Activated naive CD8-positive, alpha-beta T cell treated with anti-CD3 and anti-CD28 coated beads, Interleukin-2, amount 10 ng/mL, durations not matched to agents 7 days and 5 days (primary cell): ENCODE measurements at regions not wholly inside any gene's neighbourhood (a gene's known extent, or its start where the extent isn't known, plus 50 kb on each side); places are given as distances from the start of the nearest gene placed in this dataset.

ENCODE experiments used
- ATAC-seq: fragments of 150-1000 bp; cut with Tn5 transposase; one replicate; pipeline ENCODE4 v1.10.0; 2021; ENCODE audit warnings: low read depth, moderate library complexity
- POLR2A ChIA-PET: fragments of 350-600 bp; sonication (Branson Sonifier 250); formaldehyde crosslinking; loops from one replicate; lab custom pipeline; 2021; ENCODE audit warnings: antibody characterized with exemption; lab: Charles Lee
- DNase-seq: peaks from one replicate; pipeline ENCODE4 v3.0.0; 2021
- H3K27ac Mint-ChIP-seq: one replicate; pipeline ENCODE4 v1.8.0; 2022; ENCODE audit warnings: mild to moderate bottlenecking, mixed read lengths
- H3K27me3 Mint-ChIP-seq: one replicate; pipeline ENCODE4 v1.8.0; 2022; ENCODE audit warnings: mild to moderate bottlenecking, moderate library complexity, mixed read lengths
- H3K36me3 Mint-ChIP-seq: one replicate; pipeline ENCODE4 v1.8.0; 2021; ENCODE audit warnings: mild to moderate bottlenecking, mixed read lengths
- H3K4me1 Mint-ChIP-seq: one replicate; pipeline ENCODE4 v1.8.0; 2021; ENCODE audit warnings: mixed read lengths
- H3K4me3 Mint-ChIP-seq: one replicate; pipeline ENCODE4 v1.8.0; 2022; ENCODE audit warnings: mild to moderate bottlenecking, moderate library complexity, mixed read lengths
- H3K9me3 Mint-ChIP-seq: one replicate; pipeline ENCODE4 v1.8.0; 2021; ENCODE audit warnings: mixed read lengths

GRCh38 chr1:239225396-239225795, 161.0 kb upstream of the CHRM3 start:
- H3K4me1 Mint-ChIP-seq = no peaks in the 10 kb centered on the region
- no peak for ATAC-seq

DNA sequence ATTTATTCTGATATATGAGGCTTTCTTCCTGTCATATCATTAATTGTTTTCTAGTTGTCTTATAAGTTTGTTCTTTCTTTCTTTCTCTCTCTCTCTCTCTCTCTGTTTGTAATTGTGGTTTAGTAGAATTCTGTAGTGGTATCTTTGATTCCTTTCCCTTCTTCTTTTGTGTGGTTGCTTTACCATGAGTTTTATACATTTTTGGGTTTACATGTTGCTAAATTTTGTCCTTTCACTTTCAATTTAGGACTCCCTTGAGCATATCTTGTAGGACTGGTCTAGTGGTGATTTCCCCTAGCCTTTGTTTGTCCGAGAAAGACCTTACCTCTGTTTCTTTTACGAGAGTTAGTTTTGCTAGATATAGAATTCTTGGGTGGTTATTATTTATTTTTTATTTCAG, 162.3 kb upstream of the CHRM3 start:
- Mint-ChIP-seq H3K4me3 (no peak overlapping the region), H3K36me3 (no peaks in the 10 kb centered on the region), H3K27ac (no peak overlapping the region), H3K9me3 (peaks cover 19% of the 10 kb centered on the region), H3K27me3 (no peaks in the 10 kb centered on the region), H3K4me1 (no peaks in the 10 kb centered on the region)
- POLR2A ChIA-PET = no interaction called here
- DNase-seq = no peak
- no peak for ATAC-seq

More at GRCh38 chr1:239225396-239225795, 161.0 kb upstream of the CHRM3 start:
- H3K27ac Mint-ChIP-seq = no peak overlapping the region
- POLR2A ChIA-PET = no interaction called here
- H3K36me3 Mint-ChIP-seq = no peaks in the 10 kb centered on the region
- no peak for DNase-seq
- no peak overlapping the region for H3K4me3 Mint-ChIP-seq
- peaks cover 20% of the 10 kb centered on the region for H3K9me3 Mint-ChIP-seq
- no peaks in the 10 kb centered on the region for H3K27me3 Mint-ChIP-seq

DNA sequence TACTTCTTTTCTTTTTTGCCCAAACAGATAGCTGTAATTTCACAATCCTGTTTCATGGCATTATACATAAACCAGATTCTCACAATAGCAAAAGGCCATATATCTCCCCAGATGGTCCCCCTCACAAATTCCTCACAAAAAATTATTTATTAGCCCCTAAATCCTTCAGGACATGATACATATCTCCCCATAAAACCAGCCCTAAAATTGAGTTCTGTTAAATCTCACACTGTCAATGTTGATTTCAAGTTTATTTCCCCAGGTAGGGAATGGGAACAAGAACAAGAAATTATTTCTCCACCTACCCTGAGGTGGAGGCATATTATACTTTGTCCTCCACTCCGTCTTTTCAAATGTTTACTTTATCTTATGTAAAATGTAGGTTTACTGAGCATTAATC, 163.4 kb upstream of the CHRM3 start:
- Mint-ChIP-seq H3K36me3 (no peaks in the 10 kb centered on the region), H3K27me3 (no peaks in the 10 kb centered on the region), H3K4me1 (no peaks in the 10 kb centered on the region), H3K9me3 (peaks cover 19% of the 10 kb centered on the region), H3K4me3 (no peak overlapping the region), H3K27ac (no peak overlapping the region)
- ATAC-seq (no peak), DNase-seq (no peak)
- POLR2A ChIA-PET = no interaction called here

DNA sequence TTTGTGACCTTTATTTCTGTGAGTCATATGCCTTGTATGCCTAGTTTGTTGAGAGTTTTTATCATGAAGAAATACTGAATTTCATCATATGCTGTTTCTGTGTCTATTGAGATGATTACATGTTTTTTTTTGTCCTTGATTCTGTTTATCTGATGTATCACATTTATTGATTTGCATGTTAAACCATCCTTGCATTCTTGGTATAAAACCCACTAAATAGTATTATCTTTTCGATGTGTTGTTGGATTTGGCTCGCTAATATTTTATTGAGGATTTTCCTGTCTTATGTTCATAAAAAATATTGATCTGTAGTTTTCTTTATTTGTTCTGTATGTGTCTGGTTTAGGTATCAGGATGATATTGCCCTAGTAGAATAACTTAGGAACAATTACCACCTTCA, 164.7 kb upstream of the CHRM3 start:
- ATAC-seq = no peak
- peaks cover 19% of the 10 kb centered on the region for H3K9me3 Mint-ChIP-seq
- H3K27me3 Mint-ChIP-seq = no peaks in the 10 kb centered on the region
- no peaks in the 10 kb centered on the region for H3K4me1 Mint-ChIP-seq
- no peak for DNase-seq
- no peak overlapping the region for H3K4me3 Mint-ChIP-seq
- POLR2A ChIA-PET = no interaction called here
- no peaks in the 10 kb centered on the region for H3K36me3 Mint-ChIP-seq
- H3K27ac Mint-ChIP-seq = no peak overlapping the region

- no peak for ATAC-seq
Measured at GRCh38 chr1:239219679-239220078, 166.7 kb upstream of the CHRM3 start.

GRCh38 chr1:239218301-239218700, 168.1 kb upstream of the CHRM3 start:
- POLR2A ChIA-PET = no interaction called here
- no peak for ATAC-seq
- no peak overlapping the region for H3K4me3 Mint-ChIP-seq
- no peaks in the 10 kb centered on the region for H3K4me1 Mint-ChIP-seq
- no peaks in the 10 kb centered on the region for H3K36me3 Mint-ChIP-seq
- H3K9me3 Mint-ChIP-seq = peaks cover 4% of the 10 kb centered on the region
- H3K27ac Mint-ChIP-seq = no peak overlapping the region
- no peaks in the 10 kb centered on the region for H3K27me3 Mint-ChIP-seq
- DNase-seq = no peak

More at GRCh38 chr1:239219679-239220078, 166.7 kb upstream of the CHRM3 start:
- no peaks in the 10 kb centered on the region for H3K27me3 Mint-ChIP-seq
- peaks cover 10% of the 10 kb centered on the region for H3K9me3 Mint-ChIP-seq
- no peak overlapping the region for H3K27ac Mint-ChIP-seq
- H3K4me1 Mint-ChIP-seq = no peaks in the 10 kb centered on the region
- no peak overlapping the region for H3K4me3 Mint-ChIP-seq
- H3K36me3 Mint-ChIP-seq = no peaks in the 10 kb centered on the region
- POLR2A ChIA-PET = no interaction called here
- DNase-seq = no peak

DNA sequence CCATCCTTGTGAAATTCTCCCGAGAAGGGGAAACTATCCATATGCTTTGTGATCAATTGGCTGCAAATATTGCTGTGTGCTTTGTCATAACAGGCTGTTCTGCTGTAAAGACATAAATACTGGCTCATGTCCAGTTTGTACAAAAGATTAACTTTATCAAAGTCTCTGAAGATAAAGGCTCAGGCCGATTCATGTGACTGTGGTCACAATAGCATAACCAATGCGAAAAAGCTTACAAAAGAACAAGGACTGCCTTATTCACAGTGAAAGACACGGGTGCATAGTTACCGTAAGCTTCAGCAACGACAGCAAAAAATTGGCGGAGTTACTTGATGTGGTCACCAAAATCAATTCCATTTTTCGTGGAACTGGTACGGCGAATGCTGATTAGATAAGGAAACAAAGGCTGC, 173.6 kb upstream of the CHRM3 start:
- Mint-ChIP-seq H3K36me3 (no peaks in the 10 kb centered on the region), H3K4me3 (no peak overlapping the region), H3K27me3 (no peaks in the 10 kb centered on the region), H3K27ac (no peak overlapping the region), H3K9me3 (no peaks in the 10 kb centered on the region), H3K4me1 (no peaks in the 10 kb centered on the region)
- DNase-seq (no peak), ATAC-seq (no peak)
- POLR2A ChIA-PET = interaction anchor here (0.7 kb wide), 1 partner anchor 1237 kb away, joined by 3 read pairs; no protein-coding TSS in a partner anchor

- H3K36me3 Mint-ChIP-seq = no peaks in the 10 kb centered on the region
- no peak for DNase-seq
- peaks cover 2% of the 10 kb centered on the region for H3K9me3 Mint-ChIP-seq
- no peaks in the 10 kb centered on the region for H3K27me3 Mint-ChIP-seq
- no peaks in the 10 kb centered on the region for H3K4me1 Mint-ChIP-seq
- H3K27ac Mint-ChIP-seq = no peak overlapping the region
- POLR2A ChIA-PET = no interaction called here
- H3K4me3 Mint-ChIP-seq = no peak overlapping the region
- no peak for ATAC-seq
Measured at GRCh38 chr1:239209591-239209990, 176.8 kb upstream of the CHRM3 start.

DNA sequence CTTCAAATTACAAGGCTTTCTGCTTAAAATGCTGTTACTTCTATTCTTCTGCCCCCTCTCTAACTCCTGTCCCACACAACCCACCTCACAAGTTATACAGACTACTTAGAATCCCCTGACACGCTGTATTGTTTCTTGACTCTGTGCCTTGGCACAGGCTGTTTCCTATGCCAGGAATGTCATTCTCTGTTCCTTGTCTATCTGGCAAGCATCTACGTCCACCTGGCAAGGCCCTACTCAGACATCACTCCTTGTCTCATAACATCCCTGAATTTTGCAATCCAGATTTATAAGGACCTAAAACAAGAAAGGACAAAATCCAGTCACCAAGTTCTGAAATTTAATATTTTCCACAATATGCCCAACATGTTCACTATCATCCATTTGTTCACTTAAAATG, 182.0 kb upstream of the CHRM3 start:
- no peak for DNase-seq
- no peaks in the 10 kb centered on the region for H3K27me3 Mint-ChIP-seq
- peaks cover 2% of the 10 kb centered on the region for H3K9me3 Mint-ChIP-seq
- no peak overlapping the region for H3K27ac Mint-ChIP-seq
- no peak overlapping the region for H3K4me3 Mint-ChIP-seq
- no peaks in the 10 kb centered on the region for H3K4me1 Mint-ChIP-seq
- ATAC-seq = no peak
- POLR2A ChIA-PET = no interaction called here
- no peaks in the 10 kb centered on the region for H3K36me3 Mint-ChIP-seq

- no peak overlapping the region for H3K27ac Mint-ChIP-seq
- ATAC-seq (no peak), DNase-seq (no peak)
Measured at GRCh38 chr1:239197871-239198270, 188.5 kb upstream of the CHRM3 start.

DNA sequence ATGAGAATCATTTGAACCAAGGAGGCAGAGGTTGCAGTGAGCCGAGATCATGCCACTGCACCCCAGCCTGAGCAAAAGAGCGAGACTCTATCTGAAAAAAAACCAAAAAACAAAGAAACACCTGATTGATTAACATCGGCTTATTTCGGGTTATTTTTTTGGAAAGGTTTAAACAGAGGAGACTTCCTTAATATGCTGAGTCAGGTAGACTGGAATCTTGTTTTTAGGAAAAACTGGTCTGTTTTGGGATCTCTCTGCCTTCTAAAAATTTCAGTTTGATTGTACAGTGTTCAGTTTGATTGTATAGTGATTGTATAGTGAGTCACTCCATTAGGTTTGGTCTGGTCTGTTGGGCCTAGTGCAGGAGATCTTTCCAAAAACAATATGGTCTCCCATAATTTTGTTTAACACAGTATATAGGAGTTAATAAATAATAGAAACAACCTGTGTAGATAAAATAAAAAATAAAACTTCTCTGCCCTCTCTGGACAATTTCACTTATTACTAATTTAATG, 196.3 kb upstream of the CHRM3 start:
- no peak overlapping the region for H3K27ac Mint-ChIP-seq
- H3K4me3 Mint-ChIP-seq = no peak overlapping the region
- POLR2A ChIA-PET = no interaction called here
- no peaks in the 10 kb centered on the region for H3K27me3 Mint-ChIP-seq
- no peak for DNase-seq
- no peaks in the 10 kb centered on the region for H3K4me1 Mint-ChIP-seq
- ATAC-seq = no peak
- no peaks in the 10 kb centered on the region for H3K9me3 Mint-ChIP-seq
- no peaks in the 10 kb centered on the region for H3K36me3 Mint-ChIP-seq

More at GRCh38 chr1:239197871-239198270, 188.5 kb upstream of the CHRM3 start:
- no peaks in the 10 kb centered on the region for H3K9me3 Mint-ChIP-seq
- POLR2A ChIA-PET = no interaction called here
- no peaks in the 10 kb centered on the region for H3K4me1 Mint-ChIP-seq
- H3K36me3 Mint-ChIP-seq = no peaks in the 10 kb centered on the region
- H3K27me3 Mint-ChIP-seq = no peaks in the 10 kb centered on the region
- no peak overlapping the region for H3K4me3 Mint-ChIP-seq

DNA sequence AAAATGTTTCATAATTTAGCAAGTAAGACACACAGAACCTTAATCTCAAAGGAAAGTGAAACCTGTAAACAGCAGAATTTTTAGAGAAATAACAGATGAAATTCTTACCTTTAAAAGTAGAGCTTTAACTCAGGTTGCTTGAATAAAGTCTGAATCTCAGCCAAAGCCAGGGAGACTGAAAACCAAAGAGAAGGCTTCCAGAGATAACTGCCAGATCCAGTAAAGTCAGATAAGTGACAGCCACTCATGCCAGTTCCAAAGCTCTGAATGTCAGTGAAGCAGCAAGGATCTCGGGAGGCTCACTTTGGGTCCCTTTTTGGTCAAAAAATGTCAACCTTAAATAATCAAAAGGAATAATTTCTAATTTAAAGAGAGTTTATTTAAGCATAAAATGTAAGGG, 199.9 kb upstream of the CHRM3 start:
- no peaks in the 10 kb centered on the region for H3K36me3 Mint-ChIP-seq
- no peak for DNase-seq
- POLR2A ChIA-PET = no interaction called here
- H3K4me3 Mint-ChIP-seq = no peak overlapping the region
- H3K9me3 Mint-ChIP-seq = no peaks in the 10 kb centered on the region
- H3K27ac Mint-ChIP-seq = no peak overlapping the region
- no peaks in the 10 kb centered on the region for H3K27me3 Mint-ChIP-seq
- ATAC-seq = no peak
- no peaks in the 10 kb centered on the region for H3K4me1 Mint-ChIP-seq

DNA sequence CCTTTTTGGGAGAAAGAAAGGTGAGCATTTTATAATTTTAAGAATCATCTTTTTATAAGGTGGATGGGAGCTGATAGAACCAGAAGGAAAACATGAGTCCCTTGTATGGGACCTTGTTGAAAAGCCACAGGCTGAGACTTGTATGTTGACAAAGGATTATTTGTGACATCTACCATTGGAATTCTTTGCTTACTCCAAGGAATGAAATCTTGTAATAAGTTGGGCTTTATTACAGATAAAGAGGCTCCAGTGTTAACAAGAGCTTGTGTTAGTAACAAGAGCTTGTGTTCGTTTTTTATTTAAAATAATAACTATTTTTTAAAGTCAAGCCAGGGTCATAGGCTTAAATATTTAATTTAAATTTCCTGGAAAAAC, 201.1 kb upstream of the CHRM3 start:
- Mint-ChIP-seq H3K4me3 (no peak overlapping the region), H3K27ac (no peak overlapping the region), H3K36me3 (no peaks in the 10 kb centered on the region), H3K27me3 (no peaks in the 10 kb centered on the region), H3K9me3 (peaks cover 2% of the 10 kb centered on the region), H3K4me1 (no peaks in the 10 kb centered on the region)
- POLR2A ChIA-PET = no interaction called here
- DNase-seq = no peak
- ATAC-seq = no peak

- Mint-ChIP-seq H3K9me3 (peaks cover 2% of the 10 kb centered on the region), H3K36me3 (no peaks in the 10 kb centered on the region), H3K4me1 (no peaks in the 10 kb centered on the region), H3K27me3 (no peaks in the 10 kb centered on the region), H3K27ac (no peak overlapping the region), H3K4me3 (no peak overlapping the region)
- DNase-seq (no peak), ATAC-seq (no peak)
- POLR2A ChIA-PET = no interaction called here
Measured at GRCh38 chr1:239184561-239185244, 201.7 kb upstream of the CHRM3 start.
